ENCODE measurements at regions not wholly inside any gene's neighbourhood (a gene's known extent, or its start where the extent isn't known, plus 50 kb on each side); places are given as distances from the start of the nearest gene placed in this dataset.

- Mint-ChIP-seq H3K27ac (no peak overlapping the region), H3K4me3 (no peak overlapping the region), H3K36me3 (ENCODE audit: low read depth) (no peaks in the 10 kb centered on the region), H3K4me1 (no peaks in the 10 kb centered on the region), H3K9me3 (peaks cover 5% of the 10 kb centered on the region), H3K27me3 (no peaks in the 10 kb centered on the region)
- ChIA-PET POLR2A (no interaction called here), CTCF (no interaction called here)
- DNase-seq (no peak), ATAC-seq (ENCODE audit: low read depth) (no peak)
- intact Hi-C loops (cut with micrococcal nuclease): no loop called here
- no peak for TF ChIP-seq CTCF (IDR thresholded peaks at IDR 0.05)
These were observed 63.6 kb downstream of the NUDT12 start for GRCh38 chr5:103498800-103499551.

GRCh38 chr5:103498211-103498610, 64.4 kb downstream of the NUDT12 start:
- ChIA-PET POLR2A (no interaction called here), CTCF (no interaction called here)
- Mint-ChIP-seq H3K9me3 (peaks cover 5% of the 10 kb centered on the region), H3K27ac (no peak overlapping the region), H3K4me3 (no peak overlapping the region), H3K36me3 (ENCODE audit: low read depth) (no peaks in the 10 kb centered on the region), H3K4me1 (no peaks in the 10 kb centered on the region), H3K27me3 (no peaks in the 10 kb centered on the region)
- intact Hi-C loops (cut with micrococcal nuclease): no loop called here
- ATAC-seq (ENCODE audit: low read depth): no peak
- no peak for DNase-seq
- TF ChIP-seq CTCF (IDR thresholded peaks at IDR 0.05): no peak

GRCh38 chr5:103497781-103498180, 64.8 kb downstream of the NUDT12 start:
- no peak for ATAC-seq (ENCODE audit: low read depth)
- no peak for TF ChIP-seq CTCF (IDR thresholded peaks at IDR 0.05)
- ChIA-PET POLR2A (no interaction called here), CTCF (no interaction called here)
- Mint-ChIP-seq H3K27ac (no peak overlapping the region), H3K4me1 (no peaks in the 10 kb centered on the region), H3K36me3 (ENCODE audit: low read depth) (no peaks in the 10 kb centered on the region), H3K4me3 (no peak overlapping the region), H3K27me3 (no peaks in the 10 kb centered on the region), H3K9me3 (peaks cover 5% of the 10 kb centered on the region)
- no peak for DNase-seq
- intact Hi-C loops (cut with micrococcal nuclease): no loop called here

GRCh38 chr5:103490030-103490739, 72.4 kb downstream of the NUDT12 start:
- H3K4me3 Mint-ChIP-seq: no peak overlapping the region
- no peaks in the 10 kb centered on the region for H3K27me3 Mint-ChIP-seq
- intact Hi-C loops (cut with micrococcal nuclease): no loop called here
- TF ChIP-seq CTCF (IDR thresholded peaks at IDR 0.05): no peak
- H3K27ac Mint-ChIP-seq: no peak overlapping the region
- no peak for DNase-seq
- no peaks in the 10 kb centered on the region for H3K4me1 Mint-ChIP-seq
- H3K9me3 Mint-ChIP-seq: peaks cover 5% of the 10 kb centered on the region
- ATAC-seq (ENCODE audit: low read depth): no peak
- H3K36me3 Mint-ChIP-seq (ENCODE audit: low read depth): no peaks in the 10 kb centered on the region
- POLR2A ChIA-PET: no interaction called here
- CTCF ChIA-PET: interaction anchor here (0.6 kb wide), 1 partner anchor 57 kb away, joined by 4 read pairs; no protein-coding TSS in a partner anchor

- no peak overlapping the region for H3K4me3 Mint-ChIP-seq
- POLR2A ChIA-PET: no interaction called here
- no peaks in the 10 kb centered on the region for H3K36me3 Mint-ChIP-seq (ENCODE audit: low read depth)
- H3K27ac Mint-ChIP-seq: no peak overlapping the region
- no peaks in the 10 kb centered on the region for H3K4me1 Mint-ChIP-seq
- TF ChIP-seq CTCF (IDR thresholded peaks at IDR 0.05): no peak
- intact Hi-C loops (cut with micrococcal nuclease): no loop called here
- H3K9me3 Mint-ChIP-seq: peaks cover 1% of the 10 kb centered on the region
- ATAC-seq (ENCODE audit: low read depth): no peak
- H3K27me3 Mint-ChIP-seq: no peaks in the 10 kb centered on the region
- CTCF ChIA-PET: interaction anchor here (0.6 kb wide), 1 partner anchor 57 kb away, joined by 4 read pairs; no protein-coding TSS in a partner anchor
- DNase-seq: no peak
These were observed 73.3 kb downstream of the NUDT12 start for GRCh38 chr5:103489307-103489706.
